Keratinocyte (primary cell): ENCODE measurements at regions not wholly inside any gene's neighbourhood (a gene's known extent, or its start where the extent isn't known, plus 50 kb on each side); places are given as distances from the start of the nearest gene placed in this dataset.

Experiments
- DNase-seq: peaks from one replicate; pipeline ENCODE4 v3.0.0-alpha.2; 2011; ENCODE audit warnings: low read depth, missing footprints, low spot score
- FAIRE-seq: peaks from 2 replicates; lab custom pipeline; 2011; peaks lifted over from hg19 to GRCh38; lab: Jason Lieb, UNC
- H2AFZ ChIP-seq: 2 replicates; pipeline ENCODE4 v1.6.0; 2012; ENCODE audit warnings: low read length, control low read depth, inconsistent platforms; ENCODE audit not compliant: control insufficient read depth
- H3K27ac ChIP-seq: 2 replicates; pipeline ENCODE4 v1.5.1; 2011; ENCODE audit warnings: low read length; ENCODE audit not compliant: control insufficient read depth, insufficient read depth
- H3K27me3 ChIP-seq: 3 replicates; pipeline ENCODE4 v1.6.0; 2011; ENCODE audit warnings: low read length; ENCODE audit not compliant: control insufficient read depth, insufficient read depth; ENCODE audit errors: extremely low read depth
- H3K36me3 ChIP-seq, 2 experiments: 2 replicates in 1 of 2; 3 replicates in 1 of 2; pipeline ENCODE4 v1.5.1; 2011; ENCODE audit warnings: low read length in 2 of 2, mild to moderate bottlenecking in 1 of 2; ENCODE audit not compliant: control insufficient read depth in 2 of 2, insufficient read depth in 2 of 2; ENCODE audit errors: extremely low read depth in 1 of 2
- H3K4me1 ChIP-seq: 3 replicates; pipeline ENCODE4 v1.5.1; 2011; ENCODE audit warnings: low read length; ENCODE audit not compliant: control insufficient read depth, insufficient read depth; ENCODE audit errors: extremely low read depth
- H3K4me2 ChIP-seq: 3 replicates; pipeline ENCODE4 v1.6.0; 2011; ENCODE audit warnings: low read depth, low read length; ENCODE audit not compliant: control insufficient read depth, insufficient read depth; ENCODE audit errors: extremely low read depth
- H3K4me3 ChIP-seq, 3 experiments: fragments of 200-600 bp in 1 of 3; sonication (generic) in 1 of 3; 2 replicates in 2 of 3; 3 replicates in 1 of 3; pipeline ENCODE4 v1.5.1; 2011 to 2016; ENCODE audit warnings: low read length in 3 of 3, mild to moderate bottlenecking in 3 of 3, control low read depth in 2 of 3, inconsistent platforms in 1 of 3, low read depth in 1 of 3, mixed read lengths in 1 of 3, mixed run types in 1 of 3, moderate library complexity in 1 of 3; ENCODE audit not compliant: control insufficient read depth in 2 of 3, insufficient read depth in 2 of 3; ENCODE audit errors: extremely low read depth in 1 of 3
- H3K79me2 ChIP-seq: 2 replicates; pipeline ENCODE4 v1.6.0; 2012; ENCODE audit warnings: low read length; ENCODE audit not compliant: control insufficient read depth, insufficient read depth
- H3K9ac ChIP-seq: 3 replicates; pipeline ENCODE4 v1.6.0; 2011; ENCODE audit warnings: low read length; ENCODE audit not compliant: control insufficient read depth, insufficient read depth; ENCODE audit errors: extremely low read depth
- H3K9me1 ChIP-seq: 3 replicates; pipeline ENCODE4 v1.6.0; 2011; ENCODE audit warnings: low read length; ENCODE audit not compliant: control insufficient read depth, insufficient read depth; ENCODE audit errors: extremely low read depth
- H3K9me3 ChIP-seq: 2 replicates; pipeline ENCODE4 v1.5.1; 2012; ENCODE audit warnings: low read depth, low read length; ENCODE audit not compliant: control insufficient read depth
- H4K20me1 ChIP-seq: 3 replicates; pipeline ENCODE4 v1.6.0; 2011; ENCODE audit warnings: low read length; ENCODE audit not compliant: control insufficient read depth, insufficient read depth; ENCODE audit errors: extremely low read depth
- EZH2 ChIP-seq: IDR thresholded peaks from one replicate; pipeline ENCODE4 v1.6.1; 2012; ENCODE audit warnings: inconsistent platforms, mild to moderate bottlenecking, low read length, moderate library complexity
- dilution Hi-C: fragments of 300-500 bp; cut with MboI; formaldehyde crosslinking; loops from one replicate; pipeline ENCODE4 v1.7.0; 2020; ENCODE audit warnings: low sequenced_read_pairs; ENCODE audit not compliant: extremely low pct_ligation_motif_present
- TF ChIP-seq, protein P1 (sequence below), 3 experiments: IDR thresholded peaks in 1 of 3; conservative IDR thresholded peaks in 1 of 3; optimal IDR thresholded peaks in 1 of 3; 2 replicates in 2 of 3; 3 replicates in 1 of 3; pipeline versions ENCODE3 to v1.5.1; 2011; ENCODE audit warnings: low read length in 3 of 3, mild to moderate bottlenecking in 3 of 3, moderate library complexity in 2 of 3, control low read depth in 1 of 3, inconsistent platforms in 1 of 3; ENCODE audit not compliant: insufficient read depth in 2 of 3; ENCODE audit errors: extremely low read depth in 1 of 3

DNA sequence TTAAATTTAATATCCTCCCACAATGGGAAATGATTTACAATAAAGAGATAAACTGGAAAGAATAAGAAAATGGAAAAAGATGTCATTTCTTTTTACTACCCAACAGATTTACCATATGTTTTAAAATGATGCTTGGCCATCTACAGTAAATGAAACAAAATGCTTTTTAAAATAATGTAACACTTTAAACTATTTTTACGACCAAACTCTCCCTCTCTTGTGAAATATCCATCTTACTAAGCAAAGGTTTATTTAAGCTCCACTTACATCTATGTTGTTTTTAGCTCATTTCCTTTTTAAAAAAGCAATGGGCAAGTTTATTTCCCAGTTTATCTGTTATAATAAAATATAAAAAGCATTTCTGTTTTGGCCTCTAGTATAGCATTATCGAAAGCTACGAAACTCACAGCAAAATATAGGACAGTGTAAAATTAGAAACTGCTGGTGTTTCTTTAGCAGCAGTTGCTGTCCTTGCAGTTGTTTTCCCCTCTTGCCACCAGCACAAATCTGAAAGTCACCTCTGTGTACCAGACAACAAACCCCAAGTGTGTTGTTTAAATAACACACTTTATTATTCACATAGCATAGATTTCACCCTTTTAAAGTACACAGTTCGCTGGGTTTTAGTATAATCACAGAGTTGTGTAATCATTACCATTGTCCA is 195.1 kb downstream of the CDRT15L2 start:
- no peaks in the 10 kb centered on the region for H3K9me3 ChIP-seq
- FAIRE-seq (no peak), DNase-seq (no peak)
- no peaks in the 10 kb centered on the region for H3K4me1 ChIP-seq
- no peak overlapping the region for H3K4me2 ChIP-seq
- dilution Hi-C loops: no loop called here
- no peaks in the 10 kb centered on the region for H3K36me3 ChIP-seq
- no peak overlapping the region for H3K4me3 ChIP-seq
- no peak for TF ChIP-seq EZH2
- TF ChIP-seq, protein P1, sequence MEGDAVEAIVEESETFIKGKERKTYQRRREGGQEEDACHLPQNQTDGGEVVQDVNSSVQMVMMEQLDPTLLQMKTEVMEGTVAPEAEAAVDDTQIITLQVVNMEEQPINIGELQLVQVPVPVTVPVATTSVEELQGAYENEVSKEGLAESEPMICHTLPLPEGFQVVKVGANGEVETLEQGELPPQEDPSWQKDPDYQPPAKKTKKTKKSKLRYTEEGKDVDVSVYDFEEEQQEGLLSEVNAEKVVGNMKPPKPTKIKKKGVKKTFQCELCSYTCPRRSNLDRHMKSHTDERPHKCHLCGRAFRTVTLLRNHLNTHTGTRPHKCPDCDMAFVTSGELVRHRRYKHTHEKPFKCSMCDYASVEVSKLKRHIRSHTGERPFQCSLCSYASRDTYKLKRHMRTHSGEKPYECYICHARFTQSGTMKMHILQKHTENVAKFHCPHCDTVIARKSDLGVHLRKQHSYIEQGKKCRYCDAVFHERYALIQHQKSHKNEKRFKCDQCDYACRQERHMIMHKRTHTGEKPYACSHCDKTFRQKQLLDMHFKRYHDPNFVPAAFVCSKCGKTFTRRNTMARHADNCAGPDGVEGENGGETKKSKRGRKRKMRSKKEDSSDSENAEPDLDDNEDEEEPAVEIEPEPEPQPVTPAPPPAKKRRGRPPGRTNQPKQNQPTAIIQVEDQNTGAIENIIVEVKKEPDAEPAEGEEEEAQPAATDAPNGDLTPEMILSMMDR (optimal IDR thresholded peaks at IDR 0.05 in 1 of 3, IDR thresholded peaks at IDR 0.05 in 1 of 3, conservative IDR thresholded peaks at IDR 0.05 in 1 of 3; ENCODE audit: extremely low read depth in 1 of 3, insufficient read depth in 2 of 3, low read length in 3 of 3): no peak
- no peak overlapping the region for H2AFZ ChIP-seq
- no peaks in the 10 kb centered on the region for H4K20me1 ChIP-seq
- H3K9me1 ChIP-seq: no peaks in the 10 kb centered on the region
- H3K79me2 ChIP-seq: no peaks in the 10 kb centered on the region
- H3K27me3 ChIP-seq: no peaks in the 10 kb centered on the region
- no peak overlapping the region for H3K9ac ChIP-seq
- no peak overlapping the region for H3K27ac ChIP-seq

DNA sequence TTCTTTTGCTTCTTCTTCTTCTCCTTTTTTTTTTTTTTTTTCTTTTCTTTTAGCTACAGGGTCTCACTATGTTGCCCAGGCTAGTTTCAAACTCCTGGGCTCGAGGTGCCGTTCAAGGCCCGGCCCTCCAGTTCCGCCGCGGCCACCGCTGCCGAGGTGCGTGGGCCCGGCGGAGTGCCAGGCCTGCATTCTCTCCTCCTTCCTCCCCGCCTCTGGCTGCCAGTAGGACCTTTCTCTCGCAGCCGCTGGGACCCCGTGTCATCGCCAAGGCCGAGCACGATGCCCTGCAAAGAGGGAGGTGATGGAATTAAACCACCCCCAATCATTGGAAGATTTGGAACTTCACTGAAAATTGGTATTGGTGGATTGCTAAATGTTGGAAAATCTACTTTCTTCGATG is 195.8 kb downstream of the CDRT15L2 start:
- no peak overlapping the region for H3K4me2 ChIP-seq
- dilution Hi-C loops: no loop called here
- no peaks in the 10 kb centered on the region for H3K9me1 ChIP-seq

More for the DNA sequence above, 195.8 kb downstream of the CDRT15L2 start:
- Histone ChIP-seq H4K20me1 (no peaks in the 10 kb centered on the region), H3K4me3 (no peak overlapping the region), H3K79me2 (no peaks in the 10 kb centered on the region), H3K27me3 (no peaks in the 10 kb centered on the region), H3K36me3 (no peaks in the 10 kb centered on the region), H3K9me3 (no peaks in the 10 kb centered on the region), H3K9ac (no peak overlapping the region), H3K4me1 (no peaks in the 10 kb centered on the region), H3K27ac (no peak overlapping the region), H2AFZ (no peak overlapping the region)
- TF ChIP-seq, protein P1 (optimal IDR thresholded peaks at IDR 0.05 in 1 of 3, IDR thresholded peaks at IDR 0.05 in 1 of 3, conservative IDR thresholded peaks at IDR 0.05 in 1 of 3; ENCODE audit: extremely low read depth in 1 of 3, insufficient read depth in 2 of 3, low read length in 3 of 3): no peak
- TF ChIP-seq EZH2: no peak
- no peak for FAIRE-seq
- DNase-seq: no peak
